Hematopoietic multipotent progenitor cell (in vitro differentiated cells): ENCODE measurements at regions not wholly inside any gene's neighbourhood (a gene's known extent, or its start where the extent isn't known, plus 50 kb on each side); places are given as distances from the start of the nearest gene placed in this dataset.
"Not testable (repeated sequence)": the region's sequence is repeated elsewhere in the genome, so short reads cannot be mapped to it uniquely, and the experiment has no call there.

Source experiments
- DNase-seq, 3 donors: peaks; one replicate each; pipeline ENCODE4 v3.0.0-alpha.2; 2011 to 2015; ENCODE audit warnings: low read depth in 2 of 3, low spot score in 2 of 3

DNA sequence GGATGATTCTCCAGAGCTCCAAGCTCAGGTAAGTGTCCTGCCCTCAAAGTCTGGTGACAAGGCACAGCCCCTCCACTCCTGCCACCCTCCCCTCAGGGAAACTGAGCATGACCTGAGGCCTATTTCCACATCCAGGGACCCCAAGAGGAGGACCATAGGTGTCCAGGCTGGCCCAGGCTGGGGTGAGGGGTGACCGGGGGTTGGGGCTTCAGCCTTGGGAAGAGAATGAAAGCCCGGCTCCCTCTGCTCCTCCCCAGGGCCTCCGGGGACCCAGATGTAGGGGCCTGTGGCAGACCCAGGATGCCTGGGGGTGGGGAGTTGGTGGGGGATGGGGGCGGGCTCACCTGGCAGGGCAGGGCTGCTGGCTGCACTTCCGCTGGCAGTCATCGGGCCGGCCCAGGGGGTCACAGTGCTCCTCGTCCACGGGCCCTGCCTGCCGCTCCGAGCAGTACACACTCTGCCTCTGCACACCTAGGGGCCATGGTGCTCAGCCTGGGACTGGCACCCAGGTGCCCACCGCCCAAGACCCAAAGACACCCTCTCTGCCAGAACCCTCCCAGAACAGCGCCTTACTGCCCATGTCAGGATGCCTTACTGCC is 116.5 kb upstream of the AKAP13 start:
- not testable (repeated sequence) for DNase-seq

DNA sequence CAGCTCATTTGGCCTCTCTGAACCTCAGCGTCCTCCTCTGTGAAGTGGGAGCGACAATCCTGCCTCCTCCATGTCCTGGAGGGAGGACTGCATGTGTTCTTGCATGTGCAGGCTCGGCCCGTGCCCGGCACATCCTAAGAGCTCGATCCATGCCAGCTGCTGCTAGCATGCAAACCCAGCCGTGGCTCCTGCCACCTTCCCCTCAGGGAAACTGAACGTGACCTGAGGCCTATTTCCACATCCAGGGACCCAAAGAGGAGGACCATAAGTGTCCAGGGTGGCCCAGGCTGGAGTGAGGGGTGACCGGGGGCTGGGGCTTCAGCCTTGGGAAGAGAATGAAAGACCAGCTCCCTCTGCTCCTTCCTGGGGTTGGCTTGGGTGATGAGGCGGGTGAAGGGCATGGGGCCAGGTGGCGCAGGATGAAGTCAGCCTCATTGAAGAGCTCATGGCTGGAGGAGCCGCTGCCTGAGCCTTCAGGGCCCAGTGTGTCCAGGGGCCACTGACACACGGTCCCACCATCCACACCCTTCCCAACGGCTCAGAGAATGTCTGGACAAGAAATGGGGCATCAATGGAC is 115.7 kb upstream of the AKAP13 start:
- not testable (repeated sequence) for DNase-seq

DNA sequence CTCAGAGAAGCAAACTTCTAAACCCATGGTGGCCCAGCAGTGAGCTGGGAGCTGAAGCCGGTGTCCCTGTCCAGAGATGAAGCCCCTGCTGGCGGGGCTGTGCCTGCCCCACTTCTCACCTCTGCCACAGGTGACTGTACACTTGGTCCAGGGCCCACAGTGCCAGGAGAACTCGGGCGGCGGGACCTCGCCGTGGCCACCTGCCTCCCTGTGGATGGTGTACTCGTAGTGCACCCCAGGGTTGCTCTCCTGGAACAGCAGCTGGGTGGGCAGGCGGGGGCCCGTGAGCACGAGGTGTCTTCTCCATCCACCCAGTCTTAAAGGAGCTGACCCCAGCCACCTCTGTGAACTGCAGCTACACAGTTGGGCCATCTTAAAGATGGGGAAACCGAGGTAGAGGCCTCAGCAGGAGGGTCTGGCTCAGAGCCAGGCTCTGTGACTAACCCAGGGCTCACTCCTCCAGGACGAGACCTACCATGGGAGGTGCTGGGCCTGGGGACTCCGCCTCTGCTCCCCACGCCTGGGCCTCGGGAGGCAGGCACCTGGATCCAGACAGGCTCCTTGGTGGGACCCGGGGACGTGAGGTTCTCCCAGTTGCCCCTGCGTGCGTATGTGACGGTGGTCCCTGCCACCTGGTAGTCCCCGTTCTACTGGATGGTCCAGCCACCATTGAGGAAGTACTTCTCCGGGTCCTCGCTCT is 113.1 kb upstream of the AKAP13 start:
- DNase-seq = not testable (repeated sequence)

DNA sequence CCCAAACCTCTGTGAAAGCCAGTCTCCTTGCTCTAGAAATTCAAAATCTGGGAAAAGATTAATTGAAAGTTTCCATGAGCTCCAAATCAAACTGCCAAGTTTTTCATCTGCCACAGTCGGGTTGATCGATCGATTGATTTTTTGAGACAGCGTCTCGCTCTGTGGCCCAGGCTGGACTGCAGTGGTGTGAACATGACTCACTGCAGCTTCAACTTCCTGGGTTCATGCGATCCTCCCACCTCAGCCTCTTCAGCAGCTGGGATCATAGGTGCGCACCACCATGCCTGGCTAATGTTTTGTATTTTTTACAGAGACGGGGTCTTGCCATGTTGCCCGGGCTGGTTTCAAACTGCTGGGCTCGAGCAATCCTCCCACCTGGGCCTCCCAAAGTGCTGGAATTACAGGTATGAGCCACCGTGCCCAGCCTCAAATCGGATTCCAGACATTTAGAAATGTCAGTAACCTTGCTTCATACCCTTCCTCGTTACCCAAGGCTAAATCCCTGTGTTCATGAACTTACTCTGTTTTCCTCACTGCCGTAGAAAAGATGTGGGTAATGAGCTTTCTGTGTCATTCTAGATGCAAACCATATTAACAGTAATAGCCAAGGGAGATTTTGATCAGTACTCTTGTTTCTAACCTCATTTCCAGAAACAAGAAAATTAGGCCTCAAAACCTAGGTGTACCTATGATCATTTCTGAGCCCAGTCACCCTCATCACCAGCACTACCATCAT is 105.9 kb upstream of the AKAP13 start:
- DNase-seq = no peak

GRCh38 chr15:85276508-85276907 is 103.9 kb upstream of the AKAP13 start:
- DNase-seq = no peak

DNA sequence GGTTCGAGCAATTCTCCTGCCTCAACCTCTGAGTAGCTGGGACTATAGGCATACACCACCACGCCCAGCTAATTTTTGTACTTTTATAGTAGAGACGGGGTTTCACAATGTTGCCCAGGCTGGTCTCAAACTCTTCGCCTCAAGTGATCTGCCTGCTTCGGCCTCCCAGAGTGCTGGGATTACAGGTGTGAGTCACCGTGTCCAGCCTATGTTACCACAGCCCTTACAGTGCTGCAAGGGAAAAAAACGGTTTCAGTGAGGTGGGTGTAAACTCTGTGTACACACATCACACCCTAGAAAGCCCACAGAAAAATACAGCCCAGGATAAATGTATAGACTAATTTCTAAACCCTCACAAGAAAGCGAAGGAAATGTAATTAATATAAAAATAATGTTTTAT is 103.5 kb upstream of the AKAP13 start:
- DNase-seq = no peak

DNA sequence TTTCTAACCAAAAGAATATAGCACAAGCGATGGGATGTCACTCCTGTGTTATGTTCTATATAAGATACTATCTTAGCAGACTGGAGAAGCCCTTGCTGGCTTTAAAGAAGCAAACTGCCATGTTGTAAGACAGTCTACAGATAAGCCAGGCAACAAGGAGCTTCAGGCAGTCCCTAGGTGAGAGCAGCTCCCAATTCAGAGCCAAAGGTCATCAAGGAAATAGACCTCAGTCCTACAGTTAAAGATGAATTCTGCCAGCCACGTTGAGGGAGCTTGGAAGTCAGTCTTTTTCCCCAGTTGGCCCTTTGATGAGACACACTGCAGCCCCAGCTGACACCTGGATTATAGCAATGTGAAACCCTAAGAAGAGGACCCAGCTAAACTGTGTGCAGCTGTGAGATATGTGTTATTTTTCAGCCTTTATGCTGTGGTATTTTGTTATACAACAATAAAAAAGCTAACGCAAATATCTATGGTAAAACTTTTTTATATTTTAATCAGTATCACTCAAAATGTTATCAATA is 102.5 kb upstream of the AKAP13 start:
- no peak for DNase-seq

DNA sequence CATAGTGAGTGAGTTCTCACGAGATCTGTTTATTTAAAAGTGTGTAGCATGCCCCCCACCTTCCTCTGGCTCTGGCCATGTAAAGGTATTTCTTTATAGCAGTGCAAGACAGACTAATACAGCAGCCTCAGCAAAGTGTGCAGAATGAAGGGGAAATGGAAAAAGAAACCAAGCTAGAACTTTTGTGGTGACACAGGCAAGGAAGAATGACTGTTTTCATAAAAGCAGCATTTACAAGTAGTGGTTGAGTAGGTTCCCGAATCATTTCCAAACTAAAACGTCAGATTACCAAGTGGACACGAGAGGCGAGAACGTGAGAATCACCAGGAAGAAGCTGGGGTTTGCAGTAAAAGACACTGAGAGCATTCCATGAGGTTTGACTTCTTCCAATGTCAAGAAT is 100.2 kb upstream of the AKAP13 start:
- DNase-seq = no peak

DNA sequence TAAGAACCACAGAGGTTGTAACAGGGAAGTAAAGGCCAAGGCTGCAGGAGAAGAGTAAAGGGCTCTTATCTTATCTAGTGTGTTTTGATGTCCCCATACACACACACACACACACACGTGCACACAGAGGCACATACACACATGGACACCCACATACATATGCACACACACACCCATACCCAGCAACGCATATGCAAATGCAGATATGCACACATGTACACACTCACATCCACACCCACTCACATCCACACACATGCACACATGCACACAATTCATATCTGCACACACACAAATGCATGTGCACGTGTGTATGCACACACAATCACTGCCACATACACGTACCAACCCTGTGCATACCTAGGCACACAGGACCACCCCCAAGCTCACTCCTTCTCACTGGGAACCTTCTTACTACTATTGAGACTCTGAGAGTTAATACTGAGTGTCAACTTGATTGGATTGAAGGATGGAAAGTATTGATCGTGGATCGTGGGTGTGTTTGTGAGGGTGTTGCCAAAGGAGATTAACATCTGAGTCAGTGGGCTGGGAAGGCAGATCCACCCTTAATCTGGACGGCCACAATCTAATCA is 99.0 kb upstream of the AKAP13 start:
- DNase-seq = no peak

- no peak for DNase-seq
Observed at GRCh38 chr15:85282504-85283115, 97.8 kb upstream of the AKAP13 start.

- not testable (repeated sequence) for DNase-seq
Observed at GRCh38 chr15:85283815-85284214, 96.6 kb upstream of the AKAP13 start.

- DNase-seq = no peak
Observed at GRCh38 chr15:85284497-85284896, 95.9 kb upstream of the AKAP13 start.

GRCh38 chr15:85289677-85290365 is 90.6 kb upstream of the AKAP13 start:
- DNase-seq = peak in 2 of 3 donors; percentile 45 to 72

- not testable (repeated sequence) for DNase-seq
Observed at GRCh38 chr15:85292583-85292982, 87.8 kb upstream of the AKAP13 start.

- peak; percentile 52 to 85 (median 64) for DNase-seq
Observed at GRCh38 chr15:85296615-85297402, 83.6 kb upstream of the AKAP13 start.

DNA sequence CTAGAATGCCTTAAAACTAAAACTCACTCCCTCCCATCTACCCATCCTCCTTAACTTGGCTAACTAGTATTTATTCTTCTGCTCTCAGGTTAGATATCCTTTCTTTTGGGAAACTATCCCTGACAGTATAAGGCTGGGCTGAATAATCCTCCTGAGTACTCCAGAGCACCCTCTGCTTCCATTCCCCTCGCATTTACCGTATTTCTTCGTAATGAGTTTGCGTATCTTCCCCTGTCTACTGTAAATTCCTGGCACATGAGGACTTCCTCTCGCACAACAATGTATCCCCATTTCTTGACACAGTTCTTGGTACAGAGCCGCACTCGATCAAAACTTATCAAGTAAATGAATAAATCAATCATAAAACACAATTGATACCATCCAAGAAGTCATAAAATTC is 82.9 kb upstream of the AKAP13 start:
- no peak for DNase-seq

DNA sequence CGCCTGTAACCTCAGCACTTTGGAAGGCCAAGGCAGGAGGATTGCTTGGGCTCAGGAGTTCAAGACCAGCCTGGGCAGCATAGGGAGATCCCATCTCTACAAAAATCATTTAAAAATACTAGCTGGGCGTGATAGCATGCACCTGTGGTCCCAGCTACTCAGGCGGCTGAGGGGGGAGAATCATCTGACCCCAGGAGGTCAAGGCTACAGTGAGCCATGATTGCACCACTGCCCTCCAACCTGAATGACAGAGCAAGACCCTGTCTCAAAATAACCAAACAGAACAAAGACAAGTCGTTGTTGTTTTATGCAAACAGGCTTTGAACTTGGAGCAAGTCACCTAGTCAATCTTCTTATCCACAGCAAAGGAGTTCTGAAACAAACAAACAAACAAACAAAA is 82.0 kb upstream of the AKAP13 start:
- DNase-seq = no peak

DNA sequence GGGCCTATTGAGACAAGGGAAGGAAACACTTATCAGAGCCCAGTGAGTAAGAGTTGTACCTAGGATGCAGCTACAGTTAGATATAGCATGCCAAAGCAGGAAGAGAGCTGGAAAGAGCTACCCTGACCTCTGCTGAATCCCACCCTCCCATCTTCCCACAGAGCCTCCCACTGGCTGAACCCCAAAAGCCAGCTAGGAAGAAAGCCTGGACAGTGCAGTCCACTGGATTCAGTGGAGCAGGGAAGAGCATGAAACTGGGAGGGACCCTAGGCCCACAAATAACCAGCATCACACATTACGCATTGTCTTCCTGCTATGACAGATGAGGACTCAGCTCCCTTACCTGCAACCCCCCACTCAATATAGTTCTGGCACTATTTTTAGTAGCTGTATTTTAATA is 81.5 kb upstream of the AKAP13 start:
- no peak for DNase-seq

- DNase-seq = no peak
Observed at GRCh38 chr15:85302271-85302670, 78.1 kb upstream of the AKAP13 start.
